ENCODE measurements at regions not wholly inside any gene's neighbourhood (a gene's known extent, or its start where the extent isn't known, plus 50 kb on each side); places are given as distances from the start of the nearest gene placed in this dataset.

- no peak for TF ChIP-seq POLR2AphosphoS5 (IDR thresholded peaks at IDR 0.05; ENCODE audit: borderline replicate concordance, low read depth, low read length)
- TF ChIP-seq EZH2 (IDR thresholded peaks at IDR 0.05) = no peak
Observed at GRCh38 chr12:89183985-89184435, 168.3 kb downstream of the DUSP6 start.

Data from SK-N-MC (cell line).